GM18870 (cell line): ENCODE measurements at regions not wholly inside any gene's neighbourhood (a gene's known extent, or its start where the extent isn't known, plus 50 kb on each side); places are given as distances from the start of the nearest gene placed in this dataset.

Experiments used
- ATAC-seq: cut with Tn5 transposase; IDR thresholded peaks from one replicate; pipeline ENCODE4 v1.9.1; 2021; ENCODE audit warnings: moderate library complexity; ENCODE audit not compliant: unreplicated experiment

DNA sequence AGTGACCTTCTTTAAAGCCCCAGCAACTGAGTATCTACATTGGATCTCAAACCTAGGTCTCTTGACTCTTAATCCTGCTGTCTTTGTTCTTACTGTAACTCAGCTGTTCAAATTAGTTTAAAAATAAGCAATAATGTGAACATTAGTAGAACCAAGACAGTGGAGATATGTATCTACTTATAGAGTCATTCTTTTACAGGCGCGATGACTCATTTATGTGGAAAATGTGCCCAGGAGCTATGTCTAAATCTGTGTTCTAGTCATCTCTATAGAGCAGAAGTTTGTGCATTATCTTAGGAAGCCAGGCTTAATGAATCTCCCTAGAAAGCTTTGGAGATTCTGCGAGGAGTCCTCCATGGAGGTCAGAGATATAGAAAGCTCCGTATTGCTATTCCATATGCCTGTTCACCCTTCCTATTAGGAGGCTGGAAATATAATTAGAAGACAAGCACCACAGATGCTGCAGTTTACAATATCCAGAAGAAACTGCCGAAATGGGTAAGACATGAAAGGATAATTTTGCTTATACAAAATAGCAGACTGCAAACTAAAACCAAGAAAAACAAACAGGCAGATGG lies 211.6 kb downstream of the TRIB2 start:
- ATAC-seq = no peak

- ATAC-seq = no peak
Measured at GRCh38 chr2:12928775-12929401, 212.2 kb downstream of the TRIB2 start.

DNA sequence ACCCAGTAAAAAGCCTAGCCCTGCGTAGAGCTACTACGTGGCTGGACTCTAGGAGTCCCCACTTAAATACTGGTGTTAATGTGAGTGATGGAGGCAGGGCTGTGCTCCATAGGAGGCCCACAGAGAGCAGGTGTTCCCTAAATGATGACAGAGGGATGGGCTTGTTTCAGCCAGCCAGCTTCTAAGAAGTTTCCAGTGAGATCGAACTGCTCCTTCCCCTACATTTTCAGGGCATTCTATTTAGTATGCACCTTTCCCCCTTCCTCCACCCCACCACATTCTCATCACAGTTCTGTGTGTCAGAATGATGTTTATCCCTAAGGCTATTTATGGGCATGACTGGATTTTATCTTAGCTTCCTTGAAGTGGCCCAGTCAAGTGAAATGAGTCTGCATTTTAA lies 213.0 kb downstream of the TRIB2 start:
- ATAC-seq = no peak

DNA sequence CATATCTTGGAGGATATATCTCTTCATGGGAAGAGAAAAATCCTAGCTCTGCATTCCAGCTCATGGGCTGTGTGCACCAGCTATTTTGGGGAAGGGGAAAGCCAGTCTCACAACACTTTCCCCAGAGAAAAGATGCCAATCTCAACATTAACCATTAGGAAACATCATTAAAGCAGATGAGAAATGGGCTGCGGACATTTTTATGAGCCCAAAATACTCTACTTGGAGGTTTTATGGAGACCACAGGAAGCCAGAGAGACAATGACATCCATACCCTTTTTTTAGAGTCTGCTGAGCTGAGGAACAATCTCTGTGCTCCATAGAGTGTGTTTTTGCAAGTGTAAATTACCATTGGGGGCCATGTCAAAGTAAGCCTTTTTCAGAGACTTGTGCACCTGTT lies 213.7 kb downstream of the TRIB2 start:
- ATAC-seq = no peak

DNA sequence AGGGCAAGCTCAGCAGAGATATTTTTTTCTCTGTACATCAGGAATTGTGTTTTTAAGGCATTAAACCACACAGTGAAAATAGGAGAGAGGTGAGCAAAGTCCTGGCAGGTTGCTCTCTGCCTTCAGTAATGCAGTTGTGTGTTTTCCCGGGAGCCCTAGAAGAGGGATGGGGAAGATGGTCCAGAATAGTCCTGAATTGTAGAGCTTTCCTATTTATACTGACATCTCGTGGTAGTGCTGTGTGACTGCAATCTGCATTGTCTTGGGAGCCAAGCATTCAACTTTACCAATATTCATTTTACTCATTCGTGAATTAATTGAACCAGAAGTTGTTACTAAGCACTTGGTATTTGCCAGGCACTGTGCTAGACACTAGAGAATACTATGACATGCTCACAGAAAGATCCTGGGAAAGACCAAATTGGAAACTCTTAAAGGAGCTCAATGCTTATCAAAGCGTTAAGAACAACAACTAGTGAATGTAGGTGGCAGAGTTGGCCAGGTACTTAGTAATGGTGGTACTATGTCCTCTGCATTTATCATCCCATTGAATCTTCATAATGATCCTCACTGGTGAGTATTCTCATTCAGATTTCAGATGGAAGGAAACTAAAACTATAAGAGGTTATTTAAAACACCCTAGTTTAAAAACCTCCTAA lies 214.6 kb downstream of the TRIB2 start:
- no peak for ATAC-seq

DNA sequence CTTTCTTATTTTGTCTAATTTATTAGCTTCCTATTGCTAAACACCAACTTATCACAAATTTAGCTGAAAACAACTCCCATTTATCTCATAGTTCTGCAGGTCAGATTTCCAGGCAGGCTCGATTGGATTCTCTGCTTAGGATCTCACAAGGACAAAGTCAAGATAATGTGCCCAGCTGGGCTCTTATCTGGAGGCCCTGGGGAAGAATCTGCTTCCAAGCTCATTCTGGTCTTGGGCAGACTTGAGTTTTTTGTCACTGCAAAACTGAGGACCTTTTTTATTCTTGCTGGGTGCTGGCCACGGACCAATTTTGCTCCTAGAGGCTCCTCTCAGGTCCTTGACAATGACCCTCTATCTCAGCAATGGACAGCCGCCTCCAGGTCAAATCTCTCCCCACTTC lies 215.5 kb downstream of the TRIB2 start:
- no peak for ATAC-seq

GRCh38 chr2:12934146-12934756 lies 217.5 kb downstream of the TRIB2 start:
- ATAC-seq = no peak

GRCh38 chr2:12935222-12935621 lies 218.5 kb downstream of the TRIB2 start:
- ATAC-seq = no peak

DNA sequence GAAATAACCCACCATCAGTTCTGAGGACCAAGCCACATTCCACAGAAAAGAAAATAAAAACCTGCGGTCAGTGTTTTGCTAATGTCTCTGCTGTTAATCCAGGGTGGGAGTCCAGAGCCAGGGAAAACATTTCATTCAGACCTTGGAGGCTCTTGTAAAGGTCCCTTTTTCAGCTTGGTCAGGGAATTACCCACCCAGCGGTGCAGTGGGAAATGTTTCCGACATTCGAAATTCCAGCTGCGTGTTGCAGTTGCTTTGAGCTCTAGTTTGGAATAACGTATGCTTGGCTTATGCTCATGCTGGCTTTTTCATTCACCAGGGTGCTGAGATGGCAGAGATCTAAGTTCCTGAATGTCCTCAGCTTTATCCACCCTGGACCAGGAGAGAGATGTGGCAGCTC lies 219.1 kb downstream of the TRIB2 start:
- no peak for ATAC-seq

DNA sequence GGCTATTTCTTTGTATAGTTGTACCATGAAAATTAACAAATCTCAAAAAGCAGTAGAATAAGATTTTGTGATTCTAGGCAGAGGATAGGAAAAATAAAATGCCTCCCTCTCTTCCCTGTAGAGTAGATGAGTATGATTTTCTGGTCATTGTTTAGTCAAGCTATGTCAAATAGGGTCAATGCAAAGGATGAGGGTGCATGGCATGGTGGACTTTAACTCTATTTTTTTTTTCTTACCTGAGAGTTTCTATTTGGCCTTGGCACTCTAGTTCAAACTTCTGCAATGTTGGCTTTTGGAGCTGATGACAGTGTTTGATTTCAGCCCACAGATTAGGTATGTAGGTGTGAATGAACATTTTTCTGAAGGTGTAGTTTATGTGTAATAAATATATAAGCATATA lies 224.5 kb downstream of the TRIB2 start:
- ATAC-seq = no peak

GRCh38 chr2:12948231-12948960 lies 231.7 kb downstream of the TRIB2 start:
- ATAC-seq = no peak

- ATAC-seq = peak; percentile 90
Measured at GRCh38 chr2:12948961-12949353, 232.2 kb downstream of the TRIB2 start.

- no peak for ATAC-seq
Measured at GRCh38 chr2:12949406-12949805, 232.7 kb downstream of the TRIB2 start.

GRCh38 chr2:12950174-12950573 lies 233.4 kb downstream of the TRIB2 start:
- ATAC-seq = no peak

GRCh38 chr2:12950957-12951656 lies 234.4 kb downstream of the TRIB2 start:
- no peak for ATAC-seq

GRCh38 chr2:12951657-12951973 lies 234.9 kb downstream of the TRIB2 start:
- no peak for ATAC-seq

- no peak for ATAC-seq
Measured at GRCh38 chr2:12953596-12953995, 236.9 kb downstream of the TRIB2 start.

GRCh38 chr2:12955864-12956263 lies 239.1 kb downstream of the TRIB2 start:
- no peak for ATAC-seq

- no peak for ATAC-seq
Measured at GRCh38 chr2:12957251-12957650, 240.5 kb downstream of the TRIB2 start.

GRCh38 chr2:12959935-12960334 lies 243.2 kb downstream of the TRIB2 start:
- no peak for ATAC-seq

DNA sequence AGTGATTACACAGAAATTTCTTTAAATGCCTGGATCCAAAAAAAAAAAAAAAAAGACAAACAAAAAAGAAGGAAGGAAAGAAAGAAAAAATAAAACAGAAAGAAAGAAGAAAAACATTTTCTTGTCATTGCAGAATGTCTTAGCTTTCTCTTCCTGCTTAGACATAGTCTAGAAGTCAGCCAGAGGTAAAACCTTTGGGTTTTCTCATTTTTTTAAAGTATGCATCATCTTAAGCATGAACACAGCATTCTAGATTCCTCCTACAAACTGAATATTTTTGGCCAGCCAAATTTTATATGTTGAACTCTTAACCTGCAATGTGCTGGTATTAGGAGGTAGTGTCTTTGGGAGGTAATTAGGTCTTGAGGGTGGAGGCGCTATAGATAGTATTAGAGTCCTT lies 243.9 kb downstream of the TRIB2 start:
- ATAC-seq = no peak
